Left ventricle myocardium inferior (tissue), 1 donor: ENCODE measurements at regions not wholly inside any gene's neighbourhood (a gene's known extent, or its start where the extent isn't known, plus 50 kb on each side); places are given as distances from the start of the nearest gene placed in this dataset.

Experiments used
- DNase-seq: peaks from one replicate; pipeline ENCODE4 v3.0.0-alpha.2; 2020
- H3K27ac ChIP-seq: fragments of 200-600 bp; replicated peaks from 2 replicates; pipeline ENCODE4 v1.8.0; 2021
- H3K27me3 ChIP-seq: fragments of 200-600 bp; 2 replicates; pipeline ENCODE4 v1.8.0; 2021; ENCODE audit warnings: low read depth
- H3K36me3 ChIP-seq: fragments of 200-600 bp; 2 replicates; pipeline ENCODE4 v1.8.0; 2021
- H3K4me1 ChIP-seq: fragments of 200-600 bp; 2 replicates; pipeline ENCODE4 v1.8.0; 2021
- H3K4me3 ChIP-seq: fragments of 200-600 bp; 2 replicates; pipeline ENCODE4 v1.8.0; 2021; ENCODE audit warnings: mild to moderate bottlenecking, moderate library complexity
- H3K9me3 ChIP-seq: fragments of 200-600 bp; replicated peaks from 2 replicates; pipeline ENCODE4 v1.8.0; 2021
- intact Hi-C: fragments of 100-400 bp; cut with micrococcal nuclease; formaldehyde crosslinking; loops from one replicate; pipeline ENCODE4 v1.11.0; 2022
- TF ChIP-seq, protein P1 (sequence below): fragments of 200-600 bp; IDR thresholded peaks from 2 replicates; pipeline ENCODE4 v1.8.0; 2021; ENCODE audit warnings: antibody characterized with exemption, mild to moderate bottlenecking, borderline replicate concordance
- donor health status: DM: no; HTN: yes; CAD: no; lungs with severe emphysema.

DNA sequence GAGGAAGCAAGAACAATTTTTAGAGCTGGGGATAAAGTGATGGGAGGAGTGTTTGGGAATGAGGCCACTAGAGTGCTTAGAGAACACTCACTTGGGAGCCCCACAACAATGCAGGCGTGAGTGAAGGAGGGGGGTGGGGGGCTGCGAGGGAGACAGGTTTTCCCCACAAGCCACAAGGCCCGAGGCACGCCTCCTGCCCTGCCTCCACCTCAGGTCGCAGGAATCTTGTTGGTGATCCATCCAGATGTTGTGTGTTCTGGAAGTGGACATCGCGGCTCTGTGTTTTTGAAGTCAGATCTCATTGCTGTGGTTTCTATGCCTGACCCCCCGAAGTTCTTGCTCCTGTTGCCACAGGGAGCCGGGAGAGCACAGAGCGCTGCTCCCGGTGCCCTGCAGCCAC is 178.0 kb upstream of the BMPER start:
- Histone ChIP-seq H3K27ac (no peak overlapping the region), H3K27me3 (peaks cover 2% of the 10 kb centered on the region), H3K9me3 (no peaks in the 10 kb centered on the region), H3K36me3 (no peaks in the 10 kb centered on the region), H3K4me1 (peaks cover 23% of the 10 kb centered on the region), H3K4me3 (no peak overlapping the region)
- TF ChIP-seq, protein P1, sequence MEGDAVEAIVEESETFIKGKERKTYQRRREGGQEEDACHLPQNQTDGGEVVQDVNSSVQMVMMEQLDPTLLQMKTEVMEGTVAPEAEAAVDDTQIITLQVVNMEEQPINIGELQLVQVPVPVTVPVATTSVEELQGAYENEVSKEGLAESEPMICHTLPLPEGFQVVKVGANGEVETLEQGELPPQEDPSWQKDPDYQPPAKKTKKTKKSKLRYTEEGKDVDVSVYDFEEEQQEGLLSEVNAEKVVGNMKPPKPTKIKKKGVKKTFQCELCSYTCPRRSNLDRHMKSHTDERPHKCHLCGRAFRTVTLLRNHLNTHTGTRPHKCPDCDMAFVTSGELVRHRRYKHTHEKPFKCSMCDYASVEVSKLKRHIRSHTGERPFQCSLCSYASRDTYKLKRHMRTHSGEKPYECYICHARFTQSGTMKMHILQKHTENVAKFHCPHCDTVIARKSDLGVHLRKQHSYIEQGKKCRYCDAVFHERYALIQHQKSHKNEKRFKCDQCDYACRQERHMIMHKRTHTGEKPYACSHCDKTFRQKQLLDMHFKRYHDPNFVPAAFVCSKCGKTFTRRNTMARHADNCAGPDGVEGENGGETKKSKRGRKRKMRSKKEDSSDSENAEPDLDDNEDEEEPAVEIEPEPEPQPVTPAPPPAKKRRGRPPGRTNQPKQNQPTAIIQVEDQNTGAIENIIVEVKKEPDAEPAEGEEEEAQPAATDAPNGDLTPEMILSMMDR: no peak
- DNase-seq: no peak
- intact Hi-C loops: no loop called here

DNA sequence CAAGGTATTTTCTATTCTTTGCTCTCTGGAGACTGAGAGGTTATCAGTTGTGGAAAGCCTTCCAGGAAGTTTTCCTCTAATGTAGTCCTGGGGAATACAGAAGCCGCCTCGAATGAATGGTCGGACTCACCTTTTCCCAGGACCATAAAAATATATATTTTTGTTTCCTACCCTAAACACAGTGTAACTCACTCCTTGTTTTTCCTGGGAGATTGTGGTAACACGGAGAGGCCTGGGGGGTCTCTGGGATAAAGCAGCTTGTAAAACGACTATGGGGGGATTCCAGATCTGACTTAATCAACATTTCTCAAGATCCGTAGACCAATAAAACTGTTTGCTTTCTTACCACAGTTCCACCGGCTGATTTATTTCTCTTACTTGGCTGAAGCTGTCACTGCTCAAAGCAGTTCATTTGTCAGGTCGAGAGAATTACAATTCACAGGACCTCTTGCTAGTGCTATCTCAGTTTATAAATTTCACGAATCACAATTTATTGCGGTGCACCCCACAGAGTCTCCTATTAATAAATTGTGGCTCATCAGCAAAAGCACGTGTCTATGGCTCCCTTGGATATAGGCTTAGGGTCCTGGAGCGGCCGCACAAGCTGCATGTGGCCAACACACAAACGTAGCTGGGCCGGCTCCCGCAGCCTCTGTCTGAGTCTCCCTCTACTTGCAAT is 176.3 kb upstream of the BMPER start:
- TF ChIP-seq, protein P1: no peak
- H3K27ac ChIP-seq: no peak overlapping the region
- H3K4me3 ChIP-seq: no peak overlapping the region
- intact Hi-C loops: no loop called here
- no peak for DNase-seq
- no peaks in the 10 kb centered on the region for H3K27me3 ChIP-seq
- no peaks in the 10 kb centered on the region for H3K36me3 ChIP-seq
- H3K4me1 ChIP-seq: peaks cover 23% of the 10 kb centered on the region
- H3K9me3 ChIP-seq: no peaks in the 10 kb centered on the region

DNA sequence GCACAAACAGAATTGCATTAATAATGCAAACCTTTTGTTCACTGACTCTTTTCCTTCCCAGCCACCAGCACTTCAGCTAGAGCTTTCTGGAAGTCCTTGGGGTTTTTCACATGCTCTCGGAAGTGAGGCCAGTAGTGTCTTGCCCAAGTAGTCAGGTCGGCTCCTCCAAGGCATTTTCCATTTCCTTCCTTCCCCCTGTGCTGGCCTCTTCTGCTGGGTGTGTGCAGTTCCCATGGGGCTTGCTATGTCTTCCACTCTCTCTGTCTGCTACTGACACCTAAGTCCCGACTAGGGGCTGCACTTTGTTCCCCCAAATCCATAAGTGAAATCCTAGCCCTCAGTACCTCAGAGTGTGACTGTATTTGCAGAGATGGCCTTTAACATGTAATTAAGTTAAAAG is 175.6 kb upstream of the BMPER start:
- no peak for DNase-seq
- no peaks in the 10 kb centered on the region for H3K9me3 ChIP-seq
- intact Hi-C loops: no loop called here
- no peaks in the 10 kb centered on the region for H3K27me3 ChIP-seq
- TF ChIP-seq, protein P1: no peak
- H3K27ac ChIP-seq: no peak overlapping the region
- H3K4me1 ChIP-seq: peaks cover 29% of the 10 kb centered on the region
- no peaks in the 10 kb centered on the region for H3K36me3 ChIP-seq
- no peak overlapping the region for H3K4me3 ChIP-seq

DNA sequence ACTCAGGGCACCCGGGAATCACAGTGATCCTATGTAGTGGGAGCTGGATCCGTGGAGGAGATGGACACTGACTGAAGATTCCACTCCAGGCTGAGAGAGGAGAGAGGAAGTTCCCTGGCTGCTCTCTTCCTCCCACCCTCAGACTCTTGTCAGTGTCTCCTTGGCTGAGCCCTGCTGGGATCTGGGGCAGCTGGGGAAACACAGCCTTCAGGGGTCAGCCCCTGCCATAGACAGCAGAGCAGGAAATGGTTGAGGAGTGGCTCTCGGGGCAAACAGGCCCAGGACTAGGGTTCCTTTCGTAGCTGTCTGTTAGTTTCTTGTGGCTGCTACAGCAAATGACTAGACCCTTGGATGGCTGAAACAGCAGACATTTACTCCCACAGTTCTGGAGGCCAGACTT is 174.4 kb upstream of the BMPER start:
- TF ChIP-seq, protein P1: no peak
- Histone ChIP-seq H3K27me3 (no peaks in the 10 kb centered on the region), H3K36me3 (no peaks in the 10 kb centered on the region), H3K27ac (no peak overlapping the region), H3K4me1 (peaks cover 20% of the 10 kb centered on the region), H3K9me3 (no peaks in the 10 kb centered on the region), H3K4me3 (no peak overlapping the region)
- DNase-seq: no peak
- intact Hi-C loops: no loop called here

DNA sequence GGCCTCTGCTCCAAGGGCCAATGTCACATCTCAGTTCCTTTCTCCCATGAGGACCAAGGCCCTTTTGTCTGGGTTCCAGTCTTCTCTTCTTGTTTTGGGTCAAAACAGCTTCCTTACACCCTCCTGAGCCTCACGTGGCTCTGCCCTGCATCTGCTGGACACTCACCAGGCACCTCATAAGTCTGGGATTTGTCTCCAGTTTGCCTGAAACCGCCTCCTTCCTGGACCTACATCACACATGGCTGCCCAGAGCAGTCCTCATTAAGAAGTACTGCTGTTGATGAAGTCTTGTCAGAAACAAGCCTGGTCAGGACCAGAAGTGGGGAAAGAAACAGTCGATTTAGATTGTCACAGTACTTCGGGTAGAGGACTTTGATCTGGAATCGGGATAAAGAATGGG is 173.4 kb upstream of the BMPER start:
- Histone ChIP-seq H3K4me1 (peaks cover 10% of the 10 kb centered on the region), H3K36me3 (no peaks in the 10 kb centered on the region), H3K9me3 (no peaks in the 10 kb centered on the region), H3K4me3 (no peak overlapping the region), H3K27ac (no peak overlapping the region), H3K27me3 (no peaks in the 10 kb centered on the region)
- intact Hi-C loops: no loop called here
- TF ChIP-seq, protein P1: no peak
- DNase-seq: no peak
